ENCODE measurements at regions not wholly inside any gene's neighbourhood (a gene's known extent, or its start where the extent isn't known, plus 50 kb on each side); places are given as distances from the start of the nearest gene placed in this dataset.

- H3K9ac ChIP-seq (ENCODE audit: low read length) = no peak overlapping the region
- no peaks in the 10 kb centered on the region for H3K79me2 ChIP-seq (ENCODE audit: insufficient read depth, low read length)
- H3K4me3 ChIP-seq (ENCODE audit: insufficient read depth, low read length, poor library complexity, severe bottlenecking) = no peak overlapping the region
- no peaks in the 10 kb centered on the region for H3K36me3 ChIP-seq (ENCODE audit: low read length)
- H3K4me2 ChIP-seq (ENCODE audit: low read depth, low read length, poor library complexity, severe bottlenecking) = no peak overlapping the region
- no peaks in the 10 kb centered on the region for H3F3A ChIP-seq (ENCODE audit: insufficient read depth)
- TF ChIP-seq EZH2phosphoT487 (conservative IDR thresholded peaks at IDR 0.05; ENCODE audit: low read length) = no peak
- no peak for TF ChIP-seq CTCF (IDR thresholded peaks at IDR 0.05; ENCODE audit: insufficient read depth, low read length, poor library complexity, severe bottlenecking)
- H3K27ac ChIP-seq (ENCODE audit: low read depth, low read length) = no peak overlapping the region
- no peaks in the 10 kb centered on the region for H3K9me2 ChIP-seq (replicated peaks; ENCODE audit: insufficient read depth, low read length)
- H3K9me3 ChIP-seq (ENCODE audit: insufficient read depth, low read length) = no peaks in the 10 kb centered on the region
- H4K20me1 ChIP-seq (ENCODE audit: low read depth, low read length) = no peaks in the 10 kb centered on the region
- H2AFZ ChIP-seq (ENCODE audit: low read depth, low read length, severe bottlenecking) = no peak overlapping the region
- H3K27me3 ChIP-seq (ENCODE audit: low read length) = no peaks in the 10 kb centered on the region
Measured at GRCh38 chr10:10786109-10787090, 231.3 kb upstream of the CELF2 start.

GRCh38 chr10:10787586-10787985 is 230.1 kb upstream of the CELF2 start:
- TF ChIP-seq EZH2phosphoT487 (conservative IDR thresholded peaks at IDR 0.05; ENCODE audit: low read length) (no peak), CTCF (IDR thresholded peaks at IDR 0.05; ENCODE audit: insufficient read depth, low read length, poor library complexity, severe bottlenecking) (no peak)
- Histone ChIP-seq H3K27me3 (ENCODE audit: low read length) (no peaks in the 10 kb centered on the region), H3K9ac (ENCODE audit: low read length) (no peak overlapping the region), H3K9me2 (replicated peaks; ENCODE audit: insufficient read depth, low read length) (no peaks in the 10 kb centered on the region), H3K4me2 (ENCODE audit: low read depth, low read length, poor library complexity, severe bottlenecking) (no peak overlapping the region), H2AFZ (ENCODE audit: low read depth, low read length, severe bottlenecking) (no peak overlapping the region), H3K79me2 (ENCODE audit: insufficient read depth, low read length) (no peaks in the 10 kb centered on the region), H3F3A (ENCODE audit: insufficient read depth) (no peaks in the 10 kb centered on the region), H3K36me3 (ENCODE audit: low read length) (no peaks in the 10 kb centered on the region), H3K9me3 (ENCODE audit: insufficient read depth, low read length) (no peaks in the 10 kb centered on the region), H3K4me3 (ENCODE audit: insufficient read depth, low read length, poor library complexity, severe bottlenecking) (no peak overlapping the region), H4K20me1 (ENCODE audit: low read depth, low read length) (no peaks in the 10 kb centered on the region), H3K27ac (ENCODE audit: low read depth, low read length) (no peak overlapping the region)

GRCh38 chr10:10788761-10789160 is 228.9 kb upstream of the CELF2 start:
- Histone ChIP-seq H3K9ac (ENCODE audit: low read length) (no peak overlapping the region), H3K27me3 (ENCODE audit: low read length) (no peaks in the 10 kb centered on the region), H3K36me3 (ENCODE audit: low read length) (no peaks in the 10 kb centered on the region), H3K27ac (ENCODE audit: low read depth, low read length) (no peak overlapping the region), H3K79me2 (ENCODE audit: insufficient read depth, low read length) (no peaks in the 10 kb centered on the region), H4K20me1 (ENCODE audit: low read depth, low read length) (no peaks in the 10 kb centered on the region), H3K4me2 (ENCODE audit: low read depth, low read length, poor library complexity, severe bottlenecking) (no peak overlapping the region), H3K9me2 (replicated peaks; ENCODE audit: insufficient read depth, low read length) (no peaks in the 10 kb centered on the region), H2AFZ (ENCODE audit: low read depth, low read length, severe bottlenecking) (no peak overlapping the region), H3K4me3 (ENCODE audit: insufficient read depth, low read length, poor library complexity, severe bottlenecking) (no peak overlapping the region), H3F3A (ENCODE audit: insufficient read depth) (no peaks in the 10 kb centered on the region), H3K9me3 (ENCODE audit: insufficient read depth, low read length) (no peaks in the 10 kb centered on the region)
- TF ChIP-seq CTCF (IDR thresholded peaks at IDR 0.05; ENCODE audit: insufficient read depth, low read length, poor library complexity, severe bottlenecking) (no peak), EZH2phosphoT487 (conservative IDR thresholded peaks at IDR 0.05; ENCODE audit: low read length) (no peak)
